ENCODE measurements at regions not wholly inside any gene's neighbourhood (a gene's known extent, or its start where the extent isn't known, plus 50 kb on each side); places are given as distances from the start of the nearest gene placed in this dataset.
"Not testable (repeated sequence)": the region's sequence is repeated elsewhere in the genome, so short reads cannot be mapped to it uniquely, and the experiment has no call there.

DNA sequence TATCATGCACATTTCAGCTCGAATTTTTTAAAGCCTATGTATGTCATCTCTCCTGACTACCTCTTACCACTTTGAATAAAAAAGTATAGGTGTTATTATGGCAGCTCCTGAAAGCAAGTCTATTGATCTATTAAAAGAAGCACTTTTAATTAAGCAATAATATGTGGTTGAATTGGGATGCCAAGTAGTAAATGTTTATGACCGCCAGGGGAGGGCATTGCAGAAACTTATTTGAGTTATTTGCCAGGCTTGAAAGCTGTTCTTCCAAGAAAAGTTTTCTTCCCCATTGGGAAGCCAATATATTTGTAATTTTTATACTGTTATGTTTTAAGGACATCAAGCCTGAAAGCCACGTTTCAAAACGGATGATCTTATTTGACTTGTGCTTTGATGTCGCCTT is 88.1 kb upstream of the SOX21 start:
- TF ChIP-seq, protein P1, sequence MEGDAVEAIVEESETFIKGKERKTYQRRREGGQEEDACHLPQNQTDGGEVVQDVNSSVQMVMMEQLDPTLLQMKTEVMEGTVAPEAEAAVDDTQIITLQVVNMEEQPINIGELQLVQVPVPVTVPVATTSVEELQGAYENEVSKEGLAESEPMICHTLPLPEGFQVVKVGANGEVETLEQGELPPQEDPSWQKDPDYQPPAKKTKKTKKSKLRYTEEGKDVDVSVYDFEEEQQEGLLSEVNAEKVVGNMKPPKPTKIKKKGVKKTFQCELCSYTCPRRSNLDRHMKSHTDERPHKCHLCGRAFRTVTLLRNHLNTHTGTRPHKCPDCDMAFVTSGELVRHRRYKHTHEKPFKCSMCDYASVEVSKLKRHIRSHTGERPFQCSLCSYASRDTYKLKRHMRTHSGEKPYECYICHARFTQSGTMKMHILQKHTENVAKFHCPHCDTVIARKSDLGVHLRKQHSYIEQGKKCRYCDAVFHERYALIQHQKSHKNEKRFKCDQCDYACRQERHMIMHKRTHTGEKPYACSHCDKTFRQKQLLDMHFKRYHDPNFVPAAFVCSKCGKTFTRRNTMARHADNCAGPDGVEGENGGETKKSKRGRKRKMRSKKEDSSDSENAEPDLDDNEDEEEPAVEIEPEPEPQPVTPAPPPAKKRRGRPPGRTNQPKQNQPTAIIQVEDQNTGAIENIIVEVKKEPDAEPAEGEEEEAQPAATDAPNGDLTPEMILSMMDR (conservative IDR thresholded peaks at IDR 0.05; ENCODE audit: low read depth, low read length), result no peak
- H3K4me3 ChIP-seq (ENCODE audit: low read depth, low read length), result no peak overlapping the region
- DNase-seq (ENCODE audit: low read depth), result no peak

GRCh38 chr13:94799299-94799698 is 87.0 kb upstream of the SOX21 start:
- TF ChIP-seq, protein P1 (conservative IDR thresholded peaks at IDR 0.05; ENCODE audit: low read depth, low read length), result no peak
- DNase-seq (ENCODE audit: low read depth), result no peak

DNA sequence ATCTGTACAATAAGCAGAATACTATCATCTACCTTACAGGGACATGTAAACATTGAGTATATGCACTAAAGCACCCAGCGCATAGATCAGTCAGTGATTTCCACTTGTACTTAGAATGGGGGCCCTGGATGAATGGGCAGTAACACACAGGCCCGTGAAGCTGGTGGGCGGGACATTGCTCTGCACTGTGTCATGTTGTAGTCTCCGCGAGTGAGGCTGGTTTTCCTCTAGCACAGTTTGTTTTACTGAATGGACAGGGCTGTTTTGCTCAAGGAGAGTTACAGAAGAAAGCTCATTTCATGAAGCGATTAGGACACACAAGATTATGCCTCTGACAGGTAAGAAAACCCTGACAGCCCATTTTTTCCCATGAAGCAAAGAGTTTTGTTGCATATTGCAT is 86.4 kb upstream of the SOX21 start:
- TF ChIP-seq, protein P1 (conservative IDR thresholded peaks at IDR 0.05; ENCODE audit: low read depth, low read length), result no peak
- H3K4me3 ChIP-seq (ENCODE audit: low read depth, low read length), result no peak overlapping the region
- DNase-seq (ENCODE audit: low read depth), result no peak

More at GRCh38 chr13:94799299-94799698, 87.0 kb upstream of the SOX21 start:
- no peak overlapping the region for H3K4me3 ChIP-seq (ENCODE audit: low read depth, low read length)

DNA sequence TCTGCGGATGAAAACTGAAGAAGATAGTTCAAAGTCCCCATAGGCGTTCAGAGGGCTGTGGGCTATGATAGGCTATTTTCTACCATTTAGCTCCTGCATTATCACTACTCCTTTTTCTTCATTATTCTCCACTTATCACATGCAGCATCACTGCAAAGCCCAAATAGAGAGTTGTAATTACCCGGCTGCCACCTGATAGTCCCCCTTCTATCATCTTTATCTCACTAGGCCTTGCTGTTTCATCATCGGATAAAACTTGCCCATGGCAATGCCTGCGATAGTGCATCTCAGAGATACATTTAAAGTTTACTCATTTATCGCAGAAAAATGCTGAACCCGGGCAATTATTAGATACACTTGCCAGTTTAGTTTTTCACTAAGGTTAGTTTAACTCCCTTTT is 82.9 kb upstream of the SOX21 start:
- H3K4me3 ChIP-seq (ENCODE audit: low read depth, low read length), result no peak overlapping the region
- TF ChIP-seq, protein P1 (conservative IDR thresholded peaks at IDR 0.05; ENCODE audit: low read depth, low read length), result no peak
- DNase-seq (ENCODE audit: low read depth), result no peak

GRCh38 chr13:94786246-94786645 is 73.9 kb upstream of the SOX21 start:
- not testable (repeated sequence) for DNase-seq (ENCODE audit: low read depth)

GRCh38 chr13:94784066-94784465 is 71.7 kb upstream of the SOX21 start:
- TF ChIP-seq, protein P1 (conservative IDR thresholded peaks at IDR 0.05; ENCODE audit: low read depth, low read length), result no peak
- H3K4me3 ChIP-seq (ENCODE audit: low read depth, low read length), result no peak overlapping the region
- no peak for DNase-seq (ENCODE audit: low read depth)

More at GRCh38 chr13:94786246-94786645, 73.9 kb upstream of the SOX21 start:
- not testable (repeated sequence) for H3K4me3 ChIP-seq (ENCODE audit: low read depth, low read length)

GRCh38 chr13:94783489-94783888 is 71.1 kb upstream of the SOX21 start:
- no peak overlapping the region for H3K4me3 ChIP-seq (ENCODE audit: low read depth, low read length)
- TF ChIP-seq, protein P1 (conservative IDR thresholded peaks at IDR 0.05; ENCODE audit: low read depth, low read length), result no peak
- no peak for DNase-seq (ENCODE audit: low read depth)

DNA sequence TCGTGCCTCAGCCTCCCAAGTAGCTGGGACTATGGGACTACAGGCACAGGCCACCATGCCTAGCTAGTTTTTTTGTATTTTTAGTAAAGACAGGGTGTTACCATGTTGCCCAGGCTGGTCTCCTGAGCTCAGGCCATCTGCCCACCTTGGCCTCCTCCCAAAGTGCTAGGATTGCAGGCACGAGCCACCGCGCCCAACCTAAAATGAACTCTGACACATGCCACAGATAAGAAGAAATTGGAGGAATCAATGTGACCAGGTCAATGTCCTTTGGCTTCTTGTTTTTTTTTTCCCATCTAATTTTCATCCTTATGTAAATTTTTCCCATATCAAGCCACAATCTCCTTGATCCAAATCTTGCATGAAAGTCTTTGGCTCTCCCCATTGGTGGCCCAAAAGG is 68.1 kb upstream of the SOX21 start:
- DNase-seq (ENCODE audit: low read depth), result no peak
- TF ChIP-seq, protein P1 (conservative IDR thresholded peaks at IDR 0.05; ENCODE audit: low read depth, low read length), result no peak
- H3K4me3 ChIP-seq (ENCODE audit: low read depth, low read length), result no peak overlapping the region

Data from epithelial cell of proximal tubule (primary cell).